ENCODE measurements at regions not wholly inside any gene's neighbourhood (a gene's known extent, or its start where the extent isn't known, plus 50 kb on each side); places are given as distances from the start of the nearest gene placed in this dataset.

DNA sequence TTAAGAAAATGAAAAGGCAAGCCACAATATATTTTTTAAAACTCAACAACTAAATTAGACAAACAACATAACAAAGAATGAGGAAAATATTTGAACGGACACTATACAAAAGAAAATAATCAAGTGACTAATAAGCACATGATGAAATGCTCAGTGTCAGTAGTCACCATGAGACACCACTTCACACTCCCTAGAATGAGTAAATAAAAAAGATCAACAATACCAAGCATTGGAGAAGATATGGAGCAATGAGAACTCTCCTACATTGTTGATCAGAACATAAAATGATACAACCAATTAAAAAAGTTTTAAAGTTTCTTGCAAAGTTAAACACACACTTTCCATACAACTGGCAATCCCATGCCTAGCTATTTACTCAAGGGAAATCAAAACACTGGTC lies 222.2 kb downstream of the C7orf25 start:
- Histone ChIP-seq H3K4me2 (ENCODE audit: insufficient read depth, low read length) (no peak overlapping the region), H3K4me3 (ENCODE audit: insufficient read depth, low read length) (no peak overlapping the region), H4K20me1 (ENCODE audit: insufficient read depth, low read length) (no peaks in the 10 kb centered on the region), H3K4me1 (ENCODE audit: insufficient read depth, low read length) (no peaks in the 10 kb centered on the region), H3K27me3 (ENCODE audit: insufficient read depth, low read length) (peaks cover under 1% of the 10 kb centered on the region), H3K36me3 (ENCODE audit: insufficient read depth, low read length) (no peaks in the 10 kb centered on the region), H3K27ac (ENCODE audit: low read depth, low read length) (no peak overlapping the region), H3K9me3 (ENCODE audit: low read depth, low read length) (no peaks in the 10 kb centered on the region), H3K79me2 (ENCODE audit: insufficient read depth, low read length) (no peaks in the 10 kb centered on the region), H2AFZ (ENCODE audit: low read length) (no peak overlapping the region)
- TF ChIP-seq, protein P1, sequence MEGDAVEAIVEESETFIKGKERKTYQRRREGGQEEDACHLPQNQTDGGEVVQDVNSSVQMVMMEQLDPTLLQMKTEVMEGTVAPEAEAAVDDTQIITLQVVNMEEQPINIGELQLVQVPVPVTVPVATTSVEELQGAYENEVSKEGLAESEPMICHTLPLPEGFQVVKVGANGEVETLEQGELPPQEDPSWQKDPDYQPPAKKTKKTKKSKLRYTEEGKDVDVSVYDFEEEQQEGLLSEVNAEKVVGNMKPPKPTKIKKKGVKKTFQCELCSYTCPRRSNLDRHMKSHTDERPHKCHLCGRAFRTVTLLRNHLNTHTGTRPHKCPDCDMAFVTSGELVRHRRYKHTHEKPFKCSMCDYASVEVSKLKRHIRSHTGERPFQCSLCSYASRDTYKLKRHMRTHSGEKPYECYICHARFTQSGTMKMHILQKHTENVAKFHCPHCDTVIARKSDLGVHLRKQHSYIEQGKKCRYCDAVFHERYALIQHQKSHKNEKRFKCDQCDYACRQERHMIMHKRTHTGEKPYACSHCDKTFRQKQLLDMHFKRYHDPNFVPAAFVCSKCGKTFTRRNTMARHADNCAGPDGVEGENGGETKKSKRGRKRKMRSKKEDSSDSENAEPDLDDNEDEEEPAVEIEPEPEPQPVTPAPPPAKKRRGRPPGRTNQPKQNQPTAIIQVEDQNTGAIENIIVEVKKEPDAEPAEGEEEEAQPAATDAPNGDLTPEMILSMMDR (IDR thresholded peaks at IDR 0.05; ENCODE audit: extremely low read depth, low read depth, low read length): no peak
- DNase-seq (ENCODE audit: insufficient read length, low spot score, missing footprints): no peak

DNA sequence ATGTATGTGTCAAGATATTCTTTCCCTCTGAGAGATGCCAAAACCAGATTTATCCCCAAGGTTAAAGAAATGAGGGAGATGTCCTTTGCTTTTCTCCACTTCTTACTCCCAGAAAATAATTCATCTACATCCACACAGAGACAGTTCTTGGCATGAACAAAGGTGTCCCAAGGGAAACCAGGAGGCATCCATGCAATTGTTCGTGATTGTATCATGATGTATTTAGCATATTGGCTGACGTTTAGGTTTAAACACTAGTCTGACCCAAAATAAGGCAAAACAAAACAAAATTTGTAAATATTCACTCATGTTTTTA lies 223.9 kb downstream of the C7orf25 start:
- Histone ChIP-seq H3K4me3 (ENCODE audit: insufficient read depth, low read length) (no peak overlapping the region), H3K4me2 (ENCODE audit: insufficient read depth, low read length) (no peak overlapping the region), H4K20me1 (ENCODE audit: insufficient read depth, low read length) (no peaks in the 10 kb centered on the region), H2AFZ (ENCODE audit: low read length) (no peak overlapping the region), H3K79me2 (ENCODE audit: insufficient read depth, low read length) (no peaks in the 10 kb centered on the region), H3K9me3 (ENCODE audit: low read depth, low read length) (no peaks in the 10 kb centered on the region), H3K36me3 (ENCODE audit: insufficient read depth, low read length) (no peaks in the 10 kb centered on the region), H3K4me1 (ENCODE audit: insufficient read depth, low read length) (no peaks in the 10 kb centered on the region), H3K27ac (ENCODE audit: low read depth, low read length) (no peak overlapping the region), H3K27me3 (ENCODE audit: insufficient read depth, low read length) (peaks cover 4% of the 10 kb centered on the region)
- TF ChIP-seq, protein P1 (IDR thresholded peaks at IDR 0.05; ENCODE audit: extremely low read depth, low read depth, low read length): no peak
- no peak for DNase-seq (ENCODE audit: insufficient read length, low spot score, missing footprints)

DNA sequence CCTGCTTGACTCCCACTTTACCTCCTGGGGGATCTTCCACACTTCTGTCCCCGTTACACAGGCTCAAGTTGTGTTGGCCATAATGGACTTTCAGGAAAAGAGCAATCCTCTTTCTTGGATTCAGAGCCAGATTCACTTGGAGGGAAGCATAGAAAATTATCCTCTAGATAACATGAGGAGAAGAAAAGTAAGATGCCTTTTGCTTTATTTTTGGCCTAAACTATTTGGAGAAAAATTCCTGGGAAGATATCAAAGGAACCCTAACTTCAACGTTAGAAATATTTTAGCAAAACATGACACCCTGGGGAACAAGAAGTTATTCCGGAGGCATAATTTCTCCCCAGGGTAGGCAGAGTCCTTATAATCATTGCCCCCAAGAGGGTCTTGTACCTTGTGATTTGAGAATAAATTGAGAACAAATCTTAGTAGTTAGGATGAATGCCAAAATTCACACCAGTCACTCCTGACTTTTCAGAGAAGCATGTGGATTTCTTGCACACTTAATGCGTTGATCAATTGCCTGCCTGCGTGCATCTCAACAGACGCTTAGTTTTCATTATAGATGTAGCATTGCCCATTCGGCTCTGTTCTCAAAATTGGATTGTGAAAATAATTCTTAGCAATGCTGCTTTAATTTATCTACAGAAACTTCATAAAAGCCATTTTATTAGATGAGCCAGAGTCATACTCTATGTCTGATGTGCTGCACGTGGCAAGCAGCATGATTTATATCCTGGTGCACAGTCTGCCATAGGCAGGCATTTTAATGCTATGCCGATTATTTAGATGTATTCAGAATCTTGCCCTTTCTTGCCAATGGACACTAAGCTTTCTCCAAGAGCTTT lies 224.4 kb downstream of the C7orf25 start:
- H4K20me1 ChIP-seq (ENCODE audit: insufficient read depth, low read length): no peaks in the 10 kb centered on the region
- H2AFZ ChIP-seq (ENCODE audit: low read length): no peak overlapping the region
- no peaks in the 10 kb centered on the region for H3K9me3 ChIP-seq (ENCODE audit: low read depth, low read length)
- no peaks in the 10 kb centered on the region for H3K36me3 ChIP-seq (ENCODE audit: insufficient read depth, low read length)
- H3K27ac ChIP-seq (ENCODE audit: low read depth, low read length): no peak overlapping the region
- H3K4me1 ChIP-seq (ENCODE audit: insufficient read depth, low read length): no peaks in the 10 kb centered on the region
- TF ChIP-seq, protein P1 (IDR thresholded peaks at IDR 0.05; ENCODE audit: extremely low read depth, low read depth, low read length): no peak
- no peak overlapping the region for H3K4me2 ChIP-seq (ENCODE audit: insufficient read depth, low read length)
- no peaks in the 10 kb centered on the region for H3K79me2 ChIP-seq (ENCODE audit: insufficient read depth, low read length)
- H3K27me3 ChIP-seq (ENCODE audit: insufficient read depth, low read length): peaks cover 4% of the 10 kb centered on the region
- DNase-seq (ENCODE audit: insufficient read length, low spot score, missing footprints): no peak
- no peak overlapping the region for H3K4me3 ChIP-seq (ENCODE audit: insufficient read depth, low read length)

DNA sequence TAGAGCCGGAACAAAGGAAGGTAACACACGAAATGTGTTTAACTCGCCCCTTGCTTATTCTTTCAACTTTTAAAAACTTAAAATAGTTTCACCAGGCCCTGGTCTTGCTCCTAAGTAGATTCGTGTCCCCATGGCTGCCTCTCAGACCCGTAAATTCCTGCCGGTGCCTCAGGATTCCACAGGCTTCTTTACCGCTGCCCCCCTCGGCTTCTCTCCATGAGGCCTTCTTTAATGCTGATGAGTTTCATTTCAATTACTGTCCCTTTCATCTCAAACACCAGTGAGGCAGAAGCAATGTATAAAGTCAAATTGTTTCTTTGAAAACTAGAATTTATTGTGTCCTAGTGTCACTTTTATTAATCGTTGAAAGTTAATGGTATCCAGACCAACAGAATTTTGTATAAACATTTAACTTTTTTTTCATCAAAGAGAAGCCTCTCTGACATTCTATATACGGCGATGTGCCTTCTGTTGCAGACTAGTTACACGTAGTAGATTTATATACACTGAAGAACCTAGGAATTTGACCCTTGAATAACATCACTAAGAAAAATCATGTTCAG lies 225.2 kb downstream of the C7orf25 start:
- H3K27ac ChIP-seq (ENCODE audit: low read depth, low read length): no peak overlapping the region
- no peak for DNase-seq (ENCODE audit: insufficient read length, low spot score, missing footprints)
- no peaks in the 10 kb centered on the region for H3K9me3 ChIP-seq (ENCODE audit: low read depth, low read length)
- H2AFZ ChIP-seq (ENCODE audit: low read length): no peak overlapping the region
- no peaks in the 10 kb centered on the region for H4K20me1 ChIP-seq (ENCODE audit: insufficient read depth, low read length)
- no peak overlapping the region for H3K4me2 ChIP-seq (ENCODE audit: insufficient read depth, low read length)
- no peak overlapping the region for H3K4me3 ChIP-seq (ENCODE audit: insufficient read depth, low read length)
- H3K79me2 ChIP-seq (ENCODE audit: insufficient read depth, low read length): no peaks in the 10 kb centered on the region
- TF ChIP-seq, protein P1 (IDR thresholded peaks at IDR 0.05; ENCODE audit: extremely low read depth, low read depth, low read length): no peak
- H3K27me3 ChIP-seq (ENCODE audit: insufficient read depth, low read length): peaks cover 4% of the 10 kb centered on the region
- H3K4me1 ChIP-seq (ENCODE audit: insufficient read depth, low read length): no peaks in the 10 kb centered on the region
- no peaks in the 10 kb centered on the region for H3K36me3 ChIP-seq (ENCODE audit: insufficient read depth, low read length)
